Upper lobe of right lung (tissue), 1 donor: ENCODE measurements at regions not wholly inside any gene's neighbourhood (a gene's known extent, or its start where the extent isn't known, plus 50 kb on each side); places are given as distances from the start of the nearest gene placed in this dataset.

Source experiments
- ATAC-seq: fragments of 200-7000 bp; cut with Tn5 transposase; one replicate; pipeline ENCODE4 v1.9.1; 2020; ENCODE audit warnings: mild to moderate bottlenecking, moderate library complexity
- DNase-seq: peaks from one replicate; pipeline ENCODE4 v3.0.0-alpha.2; 2020
- H3K27ac ChIP-seq: fragments of 200-600 bp; one replicate; pipeline ENCODE4 v1.8.0; 2022
- H3K27me3 ChIP-seq: fragments of 200-600 bp; one replicate; pipeline ENCODE4 v1.8.0; 2022; ENCODE audit warnings: mild to moderate bottlenecking
- H3K36me3 ChIP-seq: fragments of 200-600 bp; one replicate; pipeline ENCODE4 v1.8.0; 2022
- H3K4me1 ChIP-seq: fragments of 200-600 bp; one replicate; pipeline ENCODE4 v1.8.0; 2022
- H3K4me3 ChIP-seq: fragments of 200-600 bp; one replicate; pipeline ENCODE4 v1.8.0; 2022; ENCODE audit warnings: mild to moderate bottlenecking
- H3K9me3 ChIP-seq: fragments of 200-600 bp; one replicate; pipeline ENCODE4 v1.8.0; 2022
- intact Hi-C: fragments of 100-400 bp; cut with DNase I; formaldehyde crosslinking; loops from one replicate; pipeline ENCODE4 v1.11.0; 2022
- TF ChIP-seq, protein P1 (sequence below): fragments of 200-600 bp; IDR thresholded peaks from one replicate; pipeline ENCODE4 v1.8.0; 2022; ENCODE audit warnings: antibody characterized with exemption
- donor health status: DM: no; HTN: yes; CAD: no; lungs with severe emphysema.

DNA sequence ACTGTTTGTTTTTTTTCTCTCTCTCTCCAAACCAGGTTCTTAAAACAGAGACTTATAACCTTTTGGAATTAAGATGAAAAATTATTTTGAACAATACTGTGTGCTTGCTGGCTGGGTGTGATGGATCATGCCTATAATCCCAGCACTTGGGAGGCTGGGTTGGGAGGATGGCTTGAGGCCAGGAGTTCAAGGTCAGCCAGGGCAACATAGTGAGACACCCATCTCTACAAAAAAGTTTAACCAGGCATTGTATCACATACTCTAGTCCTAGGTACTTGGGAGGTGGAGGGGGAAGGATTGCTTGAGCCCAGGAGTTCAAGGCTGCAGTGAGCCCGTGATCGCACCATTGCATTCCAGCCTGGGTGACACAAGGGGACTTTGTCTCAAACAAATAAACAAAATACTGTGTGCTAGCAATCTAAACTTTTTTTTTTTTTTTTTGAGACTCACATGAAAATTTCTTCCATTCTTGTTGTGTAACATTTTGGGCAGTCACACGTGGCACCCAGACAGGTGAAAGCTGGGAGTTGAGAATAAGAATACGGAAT is 379.6 kb downstream of the ETNK1 start:
- intact Hi-C loops, result no loop called here
- Histone ChIP-seq H3K27me3 (no peaks in the 10 kb centered on the region), H3K27ac (no peak overlapping the region), H3K4me1 (no peaks in the 10 kb centered on the region), H3K4me3 (no peak overlapping the region), H3K9me3 (no peaks in the 10 kb centered on the region), H3K36me3 (no peaks in the 10 kb centered on the region)
- TF ChIP-seq, protein P1, sequence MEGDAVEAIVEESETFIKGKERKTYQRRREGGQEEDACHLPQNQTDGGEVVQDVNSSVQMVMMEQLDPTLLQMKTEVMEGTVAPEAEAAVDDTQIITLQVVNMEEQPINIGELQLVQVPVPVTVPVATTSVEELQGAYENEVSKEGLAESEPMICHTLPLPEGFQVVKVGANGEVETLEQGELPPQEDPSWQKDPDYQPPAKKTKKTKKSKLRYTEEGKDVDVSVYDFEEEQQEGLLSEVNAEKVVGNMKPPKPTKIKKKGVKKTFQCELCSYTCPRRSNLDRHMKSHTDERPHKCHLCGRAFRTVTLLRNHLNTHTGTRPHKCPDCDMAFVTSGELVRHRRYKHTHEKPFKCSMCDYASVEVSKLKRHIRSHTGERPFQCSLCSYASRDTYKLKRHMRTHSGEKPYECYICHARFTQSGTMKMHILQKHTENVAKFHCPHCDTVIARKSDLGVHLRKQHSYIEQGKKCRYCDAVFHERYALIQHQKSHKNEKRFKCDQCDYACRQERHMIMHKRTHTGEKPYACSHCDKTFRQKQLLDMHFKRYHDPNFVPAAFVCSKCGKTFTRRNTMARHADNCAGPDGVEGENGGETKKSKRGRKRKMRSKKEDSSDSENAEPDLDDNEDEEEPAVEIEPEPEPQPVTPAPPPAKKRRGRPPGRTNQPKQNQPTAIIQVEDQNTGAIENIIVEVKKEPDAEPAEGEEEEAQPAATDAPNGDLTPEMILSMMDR, result no peak
- no peak for DNase-seq
- ATAC-seq, result no peak

DNA sequence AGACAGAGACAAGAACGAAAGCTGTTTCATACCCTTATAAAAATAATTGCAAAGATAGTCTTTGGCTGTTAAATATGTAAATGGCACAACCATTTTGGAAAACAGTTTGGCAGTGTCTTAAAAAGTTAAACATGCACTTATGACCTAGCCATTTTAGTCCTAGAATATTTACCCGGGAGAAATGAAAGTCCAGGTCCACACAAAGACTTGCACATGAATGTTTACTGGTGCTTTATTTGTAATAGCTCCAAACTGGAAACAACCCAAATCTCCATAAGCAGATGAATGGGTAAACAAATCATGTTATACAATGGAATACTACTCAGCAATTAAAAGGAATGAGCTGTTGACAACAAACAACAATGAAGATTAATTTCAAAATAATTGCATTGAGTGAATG is 380.4 kb downstream of the ETNK1 start:
- no peaks in the 10 kb centered on the region for H3K4me1 ChIP-seq
- TF ChIP-seq, protein P1, result no peak
- no peak overlapping the region for H3K27ac ChIP-seq
- H3K27me3 ChIP-seq, result no peaks in the 10 kb centered on the region
- no peaks in the 10 kb centered on the region for H3K9me3 ChIP-seq
- ATAC-seq (no peak), DNase-seq (no peak)
- intact Hi-C loops, result no loop called here
- no peaks in the 10 kb centered on the region for H3K36me3 ChIP-seq
- no peak overlapping the region for H3K4me3 ChIP-seq

DNA sequence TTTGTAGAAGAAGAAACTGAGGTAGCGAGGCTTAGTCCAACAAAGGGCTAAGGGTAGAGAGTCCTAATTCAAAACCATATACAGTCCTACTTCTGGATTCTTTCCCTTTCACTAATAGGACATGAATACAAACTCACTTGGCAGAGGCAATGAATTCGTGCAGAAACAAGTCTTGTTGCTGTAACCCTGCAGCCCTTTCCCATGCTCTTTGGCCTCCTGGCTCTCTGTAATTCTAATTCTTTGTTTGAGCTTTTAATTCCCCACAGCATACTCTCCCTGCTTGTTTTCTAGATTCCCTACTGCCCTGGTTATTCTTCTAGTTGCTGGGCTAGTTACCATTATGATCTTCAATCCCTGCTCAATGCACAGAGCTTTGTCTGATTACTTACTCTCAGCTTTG is 381.4 kb downstream of the ETNK1 start:
- Histone ChIP-seq H3K36me3 (no peaks in the 10 kb centered on the region), H3K4me1 (no peaks in the 10 kb centered on the region), H3K9me3 (no peaks in the 10 kb centered on the region), H3K27me3 (no peaks in the 10 kb centered on the region), H3K27ac (no peak overlapping the region), H3K4me3 (no peak overlapping the region)
- no peak for ATAC-seq
- TF ChIP-seq, protein P1, result no peak
- no peak for DNase-seq
- intact Hi-C loops, result no loop called here

DNA sequence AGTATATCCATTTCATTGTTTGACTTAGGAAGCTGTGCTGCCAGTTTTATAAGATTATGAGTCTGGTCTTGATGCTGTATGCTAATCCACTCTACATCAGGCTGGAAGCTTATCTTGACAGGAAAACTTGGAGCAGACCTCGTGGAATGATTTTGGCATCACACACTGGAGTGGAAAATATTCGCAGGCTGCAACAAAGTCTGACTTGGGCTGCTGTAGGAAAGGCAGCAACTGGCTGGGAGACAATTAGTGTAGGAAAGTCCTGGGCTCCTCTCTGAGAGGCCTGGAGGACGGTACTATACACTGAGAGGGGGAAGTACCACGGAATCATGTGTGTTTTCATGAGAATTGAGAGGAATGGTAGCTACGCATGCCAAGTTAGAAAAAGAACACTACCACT is 383.7 kb downstream of the ETNK1 start:
- DNase-seq (no peak), ATAC-seq (no peak)
- H3K9me3 ChIP-seq, result no peaks in the 10 kb centered on the region
- no peaks in the 10 kb centered on the region for H3K4me1 ChIP-seq
- intact Hi-C loops, result no loop called here
- TF ChIP-seq, protein P1, result no peak
- H3K4me3 ChIP-seq, result no peak overlapping the region
- H3K27me3 ChIP-seq, result no peaks in the 10 kb centered on the region
- H3K27ac ChIP-seq, result no peak overlapping the region
- H3K36me3 ChIP-seq, result no peaks in the 10 kb centered on the region

DNA sequence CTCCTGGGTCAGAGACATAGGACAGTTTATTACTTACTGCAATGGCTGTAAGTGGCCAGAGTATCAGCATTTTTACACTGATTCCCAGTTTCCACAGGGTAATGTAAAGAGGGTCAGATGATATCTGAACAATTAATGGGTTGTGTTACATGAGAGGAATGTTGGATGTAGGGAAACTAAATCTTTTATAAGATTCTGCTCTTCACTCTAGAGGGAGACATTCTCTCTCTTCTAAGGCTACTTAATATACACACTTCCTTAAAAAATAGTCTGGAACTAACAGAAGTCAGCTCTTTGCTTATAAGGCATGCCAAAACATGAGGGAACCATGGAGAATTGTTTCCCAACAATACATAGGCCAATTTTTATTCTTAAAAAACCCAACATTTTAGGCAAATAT is 389.8 kb downstream of the ETNK1 start:
- H3K27ac ChIP-seq, result no peak overlapping the region
- TF ChIP-seq, protein P1, result no peak

More for the DNA sequence above, 389.8 kb downstream of the ETNK1 start:
- H3K27me3 ChIP-seq, result no peaks in the 10 kb centered on the region
- DNase-seq (no peak), ATAC-seq (no peak)
- intact Hi-C loops, result no loop called here
- no peak overlapping the region for H3K4me3 ChIP-seq
- no peaks in the 10 kb centered on the region for H3K4me1 ChIP-seq
- H3K36me3 ChIP-seq, result no peaks in the 10 kb centered on the region
- no peaks in the 10 kb centered on the region for H3K9me3 ChIP-seq
